H1 (cell line): ENCODE measurements at regions not wholly inside any gene's neighbourhood (a gene's known extent, or its start where the extent isn't known, plus 50 kb on each side); places are given as distances from the start of the nearest gene placed in this dataset.

Source experiments
- CBX8 ChIP-seq: fragments of 300-800, 300-1000 bp; sonication (generic); IDR thresholded peaks from 2 replicates; pipeline ENCODE4 v1.7.1; 2016; ENCODE audit warnings: low read depth, low read length, borderline replicate concordance
- EP300 ChIP-seq, 2 experiments: IDR thresholded peaks; 1 replicate in 1 of 2; 2 replicates in 1 of 2; pipeline ENCODE4 v1.6.1; 2011 to 2012; ENCODE audit warnings: low read depth in 2 of 2, low read length in 2 of 2, mild to moderate bottlenecking in 2 of 2, borderline replicate concordance in 1 of 2, inconsistent platforms in 1 of 2, moderate library complexity in 1 of 2

- no peak for TF ChIP-seq CBX8
- TF ChIP-seq EP300 (IDR thresholded peaks at IDR 0.05; ENCODE audit: borderline replicate concordance in 1 of 2, low read depth in 2 of 2, low read length in 2 of 2): no peak
Observed at GRCh38 chr6:28589957-28590349, 64.3 kb downstream of the GPX5 start (continued).
